GM18868 (cell line): ENCODE measurements at regions not wholly inside any gene's neighbourhood (a gene's known extent, or its start where the extent isn't known, plus 50 kb on each side); places are given as distances from the start of the nearest gene placed in this dataset.
"Not testable (repeated sequence)": the region's sequence is repeated elsewhere in the genome, so short reads cannot be mapped to it uniquely, and the experiment has no call there.

Source experiments
- ATAC-seq: cut with Tn5 transposase; IDR thresholded peaks from one replicate; pipeline ENCODE4 v1.9.1; 2021; ENCODE audit warnings: mild to moderate bottlenecking, moderate library complexity; ENCODE audit not compliant: unreplicated experiment

- ATAC-seq, result no peak
Observed at GRCh38 chr21:36207577-36208320, 51.1 kb downstream of the DOP1B start.

DNA sequence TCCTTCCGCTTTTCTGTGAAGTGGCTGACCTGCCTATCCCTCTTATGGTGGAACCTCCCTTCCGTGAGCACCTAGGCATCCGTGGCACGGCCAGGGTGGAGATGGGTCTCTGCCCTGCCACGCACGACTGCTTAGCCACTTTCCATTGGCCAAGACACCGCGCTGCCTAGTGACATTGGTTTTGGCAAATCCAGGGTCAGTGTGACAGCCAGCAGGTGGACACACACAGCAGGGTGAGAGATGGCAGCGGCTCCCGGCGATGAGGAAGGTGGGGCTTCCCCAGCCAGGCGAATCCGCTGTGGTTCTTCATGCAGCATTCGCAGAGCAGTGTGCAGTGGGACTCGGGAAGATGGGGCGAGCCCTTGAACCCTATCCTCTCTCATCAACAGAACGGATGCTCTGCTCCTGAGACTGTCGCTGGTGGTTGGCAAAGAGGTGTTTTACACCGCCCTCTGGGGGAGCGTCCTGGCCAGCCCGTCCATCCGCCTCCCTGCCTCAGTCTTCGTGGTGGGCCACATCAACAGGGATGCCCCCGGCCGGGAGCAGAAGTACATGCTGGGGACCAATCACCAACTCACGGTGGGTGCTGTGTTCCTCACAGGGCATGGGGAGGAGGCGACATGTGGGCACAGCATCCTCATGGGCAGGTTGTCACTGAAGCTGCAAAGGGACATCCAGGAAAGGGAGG is 51.8 kb downstream of the DOP1B start:
- ATAC-seq, result no peak

DNA sequence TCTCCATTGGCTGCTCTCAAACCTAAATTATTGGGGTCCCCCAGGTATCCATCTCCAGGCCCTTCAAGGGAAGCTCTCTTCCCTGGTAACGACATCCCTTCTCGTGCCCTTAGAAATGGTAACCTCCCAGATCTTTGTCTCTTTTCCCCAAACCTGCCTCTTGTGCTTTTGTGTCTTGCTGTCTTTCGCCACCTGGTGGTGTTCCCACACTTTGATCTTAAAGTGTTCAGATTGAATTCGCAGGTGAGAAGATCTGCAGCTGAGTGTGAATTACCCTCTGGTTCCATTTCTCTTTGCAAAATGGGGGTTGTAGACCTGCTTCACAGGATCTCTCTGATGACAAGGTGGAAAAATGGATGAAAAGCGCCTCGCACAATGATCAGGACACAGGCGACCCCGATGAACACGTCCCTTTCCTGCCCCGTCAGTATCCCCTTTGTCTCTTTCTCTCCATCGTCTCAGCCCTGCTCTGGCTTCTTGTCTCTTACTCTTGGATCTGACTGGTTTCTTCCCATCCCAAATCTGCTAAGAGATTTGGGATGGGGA is 53.1 kb downstream of the DOP1B start:
- no peak for ATAC-seq

- ATAC-seq, result no peak
Observed at GRCh38 chr21:36210779-36211659, 54.4 kb downstream of the DOP1B start.

DNA sequence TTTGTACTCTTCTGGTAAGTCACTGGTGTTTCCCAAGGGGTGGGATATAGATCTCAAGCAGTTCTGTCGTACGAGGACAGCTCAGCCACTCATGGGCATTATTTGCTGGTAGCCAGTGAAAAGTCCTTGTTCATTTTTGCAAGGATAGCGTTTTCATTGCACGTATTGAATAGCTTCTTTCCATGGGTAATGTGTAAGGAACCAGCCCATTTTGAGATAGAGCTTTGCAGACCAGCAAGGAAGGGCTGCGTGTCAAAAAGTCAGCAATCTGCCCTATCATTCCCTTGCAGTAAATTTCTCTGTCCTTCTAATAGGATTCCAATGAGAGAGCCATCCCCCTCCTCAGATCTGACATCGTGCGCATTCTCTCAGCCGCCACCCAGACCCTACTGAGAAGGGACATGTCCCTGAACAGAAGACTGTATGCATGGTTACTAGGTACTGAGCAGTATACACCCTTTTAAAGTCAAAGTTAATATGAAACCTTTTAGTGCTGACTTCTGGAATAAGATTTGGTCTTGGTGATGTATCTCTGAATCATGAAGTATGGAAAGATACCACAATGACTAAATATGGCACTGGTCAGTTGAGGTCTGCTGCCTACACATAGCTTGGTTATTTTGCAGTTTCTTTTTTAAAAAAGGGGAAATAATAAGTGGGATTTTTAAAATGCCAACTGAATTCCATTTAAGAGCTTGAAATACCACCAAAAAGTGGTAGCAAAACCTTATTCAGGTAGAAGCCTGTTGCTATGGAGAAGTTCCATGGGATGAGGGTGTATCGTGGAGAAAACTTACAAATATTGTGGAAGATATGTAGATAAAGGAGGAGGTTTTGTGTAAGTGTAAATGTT is 55.3 kb downstream of the DOP1B start:
- no peak for ATAC-seq

DNA sequence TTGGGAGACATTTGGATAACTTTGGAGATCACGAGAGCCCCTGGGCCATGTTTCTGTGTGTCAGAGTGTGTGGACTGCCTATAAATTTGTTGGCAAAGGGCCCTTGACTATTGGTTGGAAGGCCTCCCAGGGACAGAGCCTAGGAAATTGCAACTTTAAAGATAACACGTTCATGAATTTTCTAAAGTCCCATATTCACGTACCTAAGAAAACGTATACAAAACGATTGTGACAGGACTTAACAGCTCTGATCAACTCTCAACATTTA is 55.8 kb downstream of the DOP1B start:
- no peak for ATAC-seq

GRCh38 chr21:36214561-36214960 is 57.9 kb downstream of the DOP1B start:
- no peak for ATAC-seq

- ATAC-seq, result no peak
Observed at GRCh38 chr21:36217743-36218142, 61.1 kb downstream of the DOP1B start.

DNA sequence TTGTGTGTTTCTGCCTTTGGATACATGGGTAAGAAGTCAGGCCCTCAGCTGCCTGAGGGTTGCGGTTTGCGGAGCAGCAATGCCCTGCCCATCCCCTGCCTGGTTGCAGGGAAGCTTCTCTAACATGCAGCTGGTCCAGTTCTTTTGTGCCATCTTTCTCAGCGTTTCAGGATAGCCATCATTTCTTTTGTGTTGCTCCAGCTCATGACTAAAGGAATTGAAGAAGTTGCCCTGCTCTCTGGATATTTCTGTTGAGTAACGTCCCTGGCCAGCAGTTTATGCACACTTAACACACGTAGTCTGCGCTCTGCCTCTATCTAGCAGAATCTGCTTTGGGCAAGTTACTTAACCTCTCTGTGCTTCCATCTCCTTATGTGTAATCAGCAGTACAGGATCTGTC is 62.1 kb downstream of the DOP1B start:
- no peak for ATAC-seq

GRCh38 chr21:36223451-36223850 is 66.8 kb downstream of the DOP1B start:
- no peak for ATAC-seq

DNA sequence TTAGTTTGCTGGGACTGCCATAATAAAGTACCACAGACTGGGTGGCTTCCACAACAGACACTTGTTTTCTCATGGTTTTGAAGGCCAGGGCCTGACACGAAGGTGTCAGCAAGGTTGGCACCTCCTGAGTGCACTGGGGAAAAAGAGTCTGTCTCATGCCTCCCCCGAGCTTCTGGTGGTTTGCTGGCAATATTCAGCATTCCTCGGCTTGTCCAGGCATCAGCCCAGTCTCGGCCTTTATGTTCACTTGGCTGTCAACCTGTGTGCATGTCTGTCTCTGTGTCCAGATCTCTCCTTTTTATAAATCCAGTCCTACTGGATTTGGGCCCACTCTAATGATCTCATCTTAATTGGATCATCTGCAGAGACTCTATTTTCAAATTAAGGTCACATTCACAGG is 72.6 kb downstream of the DOP1B start:
- no peak for ATAC-seq

DNA sequence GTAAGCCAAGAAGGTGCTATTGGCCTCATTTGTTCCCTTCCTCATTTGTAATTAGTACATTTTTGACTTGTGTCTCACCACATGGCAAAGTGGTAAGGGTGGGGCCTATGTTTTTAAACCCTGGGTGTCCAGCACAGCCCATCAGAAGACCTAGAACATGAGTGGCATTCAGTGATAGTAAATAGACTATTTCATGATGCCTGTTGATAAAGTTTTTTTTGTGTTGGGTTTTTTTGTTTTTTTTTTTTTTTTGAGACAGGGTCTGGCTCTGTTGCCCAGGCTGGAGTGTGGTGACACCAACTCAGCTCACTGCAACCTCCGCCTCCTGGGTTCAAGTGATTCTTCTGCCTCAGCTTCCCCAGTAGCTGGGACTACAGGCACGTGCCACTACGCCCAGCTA is 74.8 kb downstream of the DOP1B start:
- ATAC-seq, result not testable (repeated sequence)

- ATAC-seq, result no peak
Observed at GRCh38 chr21:36232641-36233040, 76.0 kb downstream of the DOP1B start.

GRCh38 chr21:36235058-36235582 is 78.5 kb downstream of the DOP1B start:
- no peak for ATAC-seq

DNA sequence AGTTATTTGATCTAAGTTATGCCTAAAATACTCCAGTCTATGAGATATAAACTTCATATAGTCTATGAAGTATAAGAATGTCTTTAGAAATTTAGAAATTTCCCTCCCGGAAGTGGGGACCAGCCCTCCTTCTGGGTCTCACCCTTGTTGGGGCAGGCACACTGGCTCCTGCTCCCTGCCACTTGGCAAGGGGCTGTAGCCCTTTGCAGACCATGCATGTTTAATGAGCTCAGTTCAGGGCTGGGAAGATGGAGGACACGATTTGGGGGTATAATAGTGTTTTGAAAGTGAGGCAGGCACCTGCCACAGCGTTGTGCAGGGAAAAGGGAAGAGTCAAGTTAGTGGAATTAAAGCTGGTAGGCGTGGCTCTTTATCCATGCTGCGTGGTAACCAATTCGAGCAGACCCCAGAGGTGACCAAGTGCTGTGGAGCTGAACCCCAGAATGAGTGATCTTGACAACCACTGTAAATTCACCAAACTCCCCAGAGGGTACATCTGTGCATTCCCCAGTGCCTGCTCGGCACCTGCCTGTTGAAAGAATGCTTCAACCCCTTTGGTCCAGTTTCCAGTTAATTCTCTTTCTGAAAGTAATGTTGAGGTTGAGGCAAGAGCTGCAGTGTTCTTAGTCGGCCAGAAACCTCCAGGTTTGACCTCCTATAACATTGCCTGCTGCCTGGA is 79.6 kb downstream of the DOP1B start:
- peak; percentile 77 for ATAC-seq

- no peak for ATAC-seq
Observed at GRCh38 chr21:36237441-36237840, 80.8 kb downstream of the DOP1B start.

DNA sequence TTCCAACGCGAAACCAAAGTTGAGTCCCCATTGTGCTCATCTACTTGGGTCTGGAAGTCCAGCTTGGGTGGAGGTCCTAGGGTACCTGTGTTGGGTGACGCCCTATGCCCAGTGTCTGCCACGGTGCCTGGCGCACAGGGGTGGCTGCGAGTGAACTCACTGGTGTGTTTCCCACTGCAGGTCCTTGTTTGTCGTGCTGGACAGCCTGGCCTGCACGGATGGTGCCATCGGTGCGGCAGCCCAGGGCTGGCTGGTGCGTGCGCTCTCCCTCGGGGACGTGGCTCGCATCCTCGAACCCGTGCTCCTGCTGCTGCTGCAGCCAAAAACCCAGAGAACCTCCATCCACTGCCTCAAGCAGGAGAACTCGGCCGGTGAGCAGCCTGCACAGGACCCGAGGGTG is 80.4 kb upstream of the MORC3 start:
- ATAC-seq, result no peak

GRCh38 chr21:36241717-36242116 is 78.3 kb upstream of the MORC3 start:
- ATAC-seq, result no peak

- no peak for ATAC-seq
Observed at GRCh38 chr21:36245115-36245514, 74.9 kb upstream of the MORC3 start.

DNA sequence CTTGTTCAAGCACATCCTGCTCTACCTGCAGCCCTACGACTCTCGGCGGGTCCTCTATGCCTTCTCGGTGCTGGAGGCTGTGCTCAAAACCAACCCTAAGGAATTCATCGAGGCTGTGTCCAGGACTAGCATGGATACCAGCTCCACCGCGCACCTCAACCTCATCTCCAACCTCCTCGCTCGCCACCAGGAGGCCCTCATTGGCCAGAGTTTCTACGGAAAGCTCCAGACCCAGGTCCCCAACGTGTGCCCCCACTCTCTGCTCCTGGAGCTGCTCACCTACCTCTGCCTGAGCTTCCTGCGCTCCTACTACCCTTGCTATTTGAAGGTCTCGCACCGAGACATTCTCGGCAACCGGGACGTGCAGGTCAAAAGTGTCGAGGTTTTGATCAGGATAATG is 74.3 kb upstream of the MORC3 start:
- no peak for ATAC-seq
